ENCODE measurements at regions not wholly inside any gene's neighbourhood (a gene's known extent, or its start where the extent isn't known, plus 50 kb on each side); places are given as distances from the start of the nearest gene placed in this dataset.
A peak's percentile ranks its signal among the peaks of the same experiment; 100 is the strongest.
"Not testable (repeated sequence)": the region's sequence is repeated elsewhere in the genome, so short reads cannot be mapped to it uniquely, and the experiment has no call there.

DNA sequence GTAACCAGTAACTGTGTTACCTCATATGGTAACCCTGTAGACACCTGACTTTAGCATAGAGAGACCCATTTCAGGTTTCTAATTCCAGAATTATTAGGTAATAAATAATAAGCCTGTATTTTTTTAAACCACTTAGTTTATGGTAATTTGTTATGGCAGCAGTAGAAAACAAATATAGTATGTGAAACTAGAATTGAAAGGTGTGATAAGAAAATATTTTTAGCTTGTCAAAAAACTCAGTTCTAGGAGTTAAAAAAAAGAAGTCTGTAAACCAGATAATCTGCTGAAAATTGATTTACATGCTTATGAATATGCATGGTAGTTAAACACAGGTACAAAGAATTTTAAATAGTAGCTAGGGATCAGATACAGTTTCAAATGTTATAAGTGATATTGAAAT is 695.0 kb upstream of the GJE1 start:
- DNase-seq: no peak

DNA sequence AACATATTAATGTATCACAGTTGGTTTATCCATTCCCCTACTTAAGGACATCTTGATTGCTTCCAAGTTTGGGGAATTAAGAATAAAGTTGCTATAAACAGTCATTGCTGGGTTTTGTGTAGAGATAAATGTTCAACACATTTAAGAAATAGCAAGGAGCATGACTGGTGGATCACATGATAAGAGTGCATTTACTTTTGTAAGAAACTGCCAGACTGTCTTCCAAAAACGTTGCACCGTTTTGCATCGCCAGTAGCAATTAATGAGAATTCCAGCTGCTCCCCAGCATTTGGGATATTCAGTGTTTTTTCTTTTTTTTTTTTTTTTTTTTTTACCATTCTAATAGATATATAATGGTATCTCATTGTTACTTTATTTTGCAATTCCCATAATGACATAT is 695.7 kb upstream of the GJE1 start:
- no peak for DNase-seq

DNA sequence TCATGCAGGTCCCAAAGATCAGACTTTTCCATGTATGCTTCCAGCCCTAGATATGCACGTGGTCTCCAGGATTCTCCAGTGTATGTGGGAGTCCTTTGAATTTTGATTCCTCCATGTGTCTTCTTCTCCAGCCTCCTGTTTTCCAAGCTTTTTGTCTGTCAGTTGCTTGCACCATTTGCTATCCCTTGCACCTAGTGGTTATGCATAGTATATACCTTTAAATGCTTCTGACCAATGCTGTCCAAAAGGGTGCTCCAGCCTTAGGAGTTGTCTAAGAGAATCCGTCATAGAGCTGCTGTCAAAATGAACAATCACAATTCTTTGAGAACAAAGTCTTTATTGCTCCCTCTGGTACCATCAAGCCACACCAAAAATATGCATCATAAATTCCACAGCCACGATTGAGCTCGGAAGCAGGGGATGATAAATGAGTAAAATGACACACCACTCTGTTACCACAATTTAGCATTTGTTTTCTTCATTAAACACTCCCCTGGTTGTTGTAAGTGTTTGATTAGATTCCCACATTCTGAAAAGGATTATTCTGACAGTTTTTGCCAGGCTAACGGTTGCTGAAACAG is 706.2 kb upstream of the GJE1 start:
- DNase-seq: no peak

DNA sequence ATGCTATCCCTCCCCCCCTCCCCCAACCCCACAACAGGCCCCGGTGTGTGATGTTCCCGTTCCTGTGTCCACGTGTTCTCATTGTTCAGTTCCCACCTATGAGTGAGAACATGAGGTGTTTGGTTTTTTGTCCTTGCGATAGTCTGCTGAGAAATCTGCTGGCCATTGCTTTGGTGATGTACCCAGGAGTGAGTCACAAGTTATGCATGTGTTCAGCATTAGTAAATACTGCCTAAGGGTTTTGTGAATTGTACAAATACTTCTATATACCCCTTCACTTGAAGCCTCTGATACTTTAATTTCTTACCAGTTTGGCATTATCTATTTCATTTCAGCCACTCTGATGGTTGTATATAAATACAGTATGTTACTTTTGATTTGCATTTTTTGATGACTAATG is 711.3 kb upstream of the GJE1 start:
- DNase-seq: no peak

DNA sequence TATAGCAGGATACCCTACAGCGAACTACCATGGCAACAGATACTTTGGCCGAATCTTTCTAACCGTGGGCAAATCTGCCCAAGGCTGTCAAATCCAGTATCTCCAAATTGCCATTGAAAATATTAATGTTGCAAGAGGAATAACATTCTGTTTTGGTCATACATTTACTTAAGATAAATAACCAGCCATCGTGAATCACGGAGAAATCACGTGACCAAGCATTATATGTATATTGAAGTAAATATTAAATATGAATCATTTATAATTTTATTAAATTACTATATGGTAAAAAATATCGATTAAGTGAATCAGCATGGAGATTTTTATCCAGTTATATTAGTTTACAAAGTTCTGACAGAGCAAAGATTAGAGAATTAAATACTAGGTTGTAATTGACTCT is 714.6 kb upstream of the GJE1 start:
- DNase-seq: no peak

DNA sequence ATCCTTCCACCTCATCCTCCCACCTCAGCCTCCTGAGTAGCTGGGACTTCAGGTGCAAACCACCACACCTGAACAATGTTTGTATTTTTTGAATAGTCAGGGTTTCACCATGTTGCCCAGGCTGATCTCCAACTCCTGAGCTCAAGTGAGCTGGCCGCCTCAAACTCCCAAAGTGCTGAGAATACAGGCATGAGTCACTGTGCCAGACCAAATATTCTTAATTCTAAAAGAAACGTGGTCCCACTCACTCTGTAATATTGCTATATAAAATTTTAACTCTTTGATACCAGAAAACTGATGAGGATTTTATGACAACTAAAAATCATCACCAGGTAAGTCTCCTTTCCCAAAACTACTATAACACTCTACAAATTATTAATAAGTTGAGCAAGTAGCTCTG is 716.8 kb upstream of the GJE1 start:
- DNase-seq: no peak

DNA sequence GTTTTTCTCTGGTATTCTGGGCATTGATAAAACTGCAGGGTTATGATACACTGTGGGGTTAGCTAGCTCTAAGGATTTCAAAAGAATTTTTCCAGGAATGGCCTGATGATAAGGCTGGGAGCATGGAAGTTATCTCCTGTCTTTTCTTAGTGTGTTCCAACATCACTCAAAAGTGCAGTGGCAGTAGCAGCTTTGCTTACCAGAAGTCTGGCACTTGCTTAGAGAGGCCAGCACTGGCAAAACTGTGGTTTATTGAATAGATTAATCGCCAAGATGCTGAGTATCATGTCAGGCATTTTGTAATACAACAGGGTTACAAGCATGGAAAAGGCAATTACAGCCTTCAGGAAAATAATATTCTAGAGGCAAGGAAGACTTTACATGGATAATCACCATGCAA is 719.5 kb upstream of the GJE1 start:
- DNase-seq: no peak

DNA sequence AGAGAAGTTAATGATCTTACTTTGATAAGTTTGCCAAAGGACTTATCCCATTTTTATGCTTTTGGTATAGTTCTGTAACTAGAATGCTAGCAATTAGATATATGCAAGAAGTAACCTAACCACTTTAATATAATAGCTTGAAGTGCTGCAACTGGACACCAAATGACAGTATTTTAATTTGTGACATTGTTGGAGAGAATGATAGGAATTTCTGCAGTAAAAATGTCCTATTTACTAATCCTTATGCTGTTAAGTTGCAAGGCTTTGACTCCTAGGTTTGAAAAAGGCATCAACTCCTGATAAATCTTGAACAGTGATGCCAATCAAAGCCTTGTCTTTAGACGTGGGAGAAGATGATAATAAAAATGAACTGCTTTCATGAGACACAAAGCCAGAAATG is 726.0 kb upstream of the GJE1 start:
- DNase-seq: no peak

DNA sequence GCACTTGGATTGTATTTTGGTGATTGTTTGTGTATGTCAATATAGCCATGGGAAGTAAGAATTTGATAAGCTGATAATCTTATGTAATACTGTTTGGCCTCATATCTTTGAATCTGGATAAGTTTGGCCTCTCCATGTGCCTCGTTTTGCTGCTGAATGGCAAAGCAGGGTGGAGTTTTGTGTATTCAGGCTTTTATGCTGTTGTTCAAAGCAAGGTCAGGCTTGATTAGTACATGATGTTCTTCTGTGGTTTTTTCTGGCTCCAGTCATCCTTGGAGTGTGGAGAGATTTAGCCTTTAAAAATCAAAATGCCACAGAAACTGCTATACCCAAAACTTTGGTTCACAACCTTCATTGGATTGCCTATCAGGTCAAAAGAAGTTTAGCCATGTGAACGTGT is 728.9 kb upstream of the GJE1 start:
- DNase-seq: no peak

DNA sequence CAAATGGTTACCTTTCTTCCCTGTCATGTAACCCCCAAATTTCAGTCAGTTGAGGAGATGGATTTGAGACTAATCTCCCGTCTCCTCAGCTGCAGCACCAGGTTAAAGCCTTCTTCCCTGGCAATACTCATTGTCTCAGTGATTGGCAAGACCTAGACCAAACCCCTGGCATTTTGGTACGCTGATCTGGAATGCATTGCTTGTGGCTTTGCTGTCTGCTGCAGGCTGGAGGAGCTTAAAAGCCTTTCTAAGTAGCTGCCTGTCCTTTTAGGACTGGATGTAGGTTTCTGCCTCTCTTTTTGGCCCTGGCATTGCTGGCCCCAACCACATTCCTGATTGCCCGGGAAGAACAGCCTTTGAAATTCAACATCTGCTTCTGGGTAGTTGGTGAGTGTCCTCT is 729.6 kb upstream of the GJE1 start:
- DNase-seq: no peak

DNA sequence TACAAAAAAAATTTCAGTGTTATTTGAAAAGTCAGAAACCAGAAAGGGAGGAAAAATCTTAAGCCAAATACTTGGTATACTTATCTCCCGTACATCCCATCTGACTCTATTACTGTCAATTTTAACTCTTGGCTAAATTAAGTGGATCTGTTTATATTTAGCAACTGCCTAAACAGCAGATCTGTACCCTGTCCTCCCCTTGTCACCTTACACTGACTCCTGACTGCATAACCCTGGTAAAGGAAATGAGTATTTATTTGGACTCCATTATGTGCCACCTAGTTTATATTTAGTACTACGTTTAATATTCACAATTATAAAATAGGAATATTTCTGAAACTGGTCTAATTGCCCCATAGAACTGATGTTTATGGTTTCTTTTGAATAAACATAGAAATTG is 730.2 kb upstream of the GJE1 start:
- no peak for DNase-seq

DNA sequence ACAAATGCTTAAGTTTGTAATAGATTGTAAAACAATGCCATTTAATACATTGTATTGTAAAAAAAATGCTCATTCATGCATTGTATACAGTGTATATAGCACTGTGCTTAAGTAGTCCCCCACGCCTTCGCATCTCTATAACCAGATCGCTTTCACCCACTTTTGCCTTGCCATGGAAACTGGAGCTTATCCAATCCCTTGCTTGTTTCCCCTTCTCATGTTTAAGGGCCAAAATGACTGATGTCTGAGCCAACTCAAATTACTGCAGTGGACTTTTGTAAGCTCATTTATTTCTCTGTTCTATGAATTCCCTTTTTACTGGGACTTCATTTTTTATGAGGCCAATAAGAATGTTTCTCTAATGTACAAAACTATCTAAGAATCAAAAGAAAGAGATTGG is 730.9 kb upstream of the GJE1 start:
- peak; percentile 15 for DNase-seq

DNA sequence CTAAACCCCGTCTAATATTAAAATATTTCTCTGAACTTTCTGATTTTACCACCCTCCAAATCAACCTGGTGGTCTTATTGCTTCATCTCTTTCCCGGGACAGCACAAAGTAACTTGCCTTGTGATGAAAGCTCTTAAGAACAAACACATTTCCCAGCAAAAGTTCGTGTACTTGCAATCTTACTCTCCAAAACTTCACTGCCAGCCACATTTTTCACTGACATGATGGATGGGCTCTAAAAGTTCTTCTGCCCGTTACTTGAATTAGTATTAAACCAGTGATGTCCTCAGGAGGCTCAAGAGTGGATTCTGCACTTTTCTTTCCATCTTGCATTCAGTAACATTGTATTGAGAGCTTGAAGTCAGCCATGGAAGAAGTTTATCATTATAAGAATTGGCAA is 731.6 kb upstream of the GJE1 start:
- no peak for DNase-seq

DNA sequence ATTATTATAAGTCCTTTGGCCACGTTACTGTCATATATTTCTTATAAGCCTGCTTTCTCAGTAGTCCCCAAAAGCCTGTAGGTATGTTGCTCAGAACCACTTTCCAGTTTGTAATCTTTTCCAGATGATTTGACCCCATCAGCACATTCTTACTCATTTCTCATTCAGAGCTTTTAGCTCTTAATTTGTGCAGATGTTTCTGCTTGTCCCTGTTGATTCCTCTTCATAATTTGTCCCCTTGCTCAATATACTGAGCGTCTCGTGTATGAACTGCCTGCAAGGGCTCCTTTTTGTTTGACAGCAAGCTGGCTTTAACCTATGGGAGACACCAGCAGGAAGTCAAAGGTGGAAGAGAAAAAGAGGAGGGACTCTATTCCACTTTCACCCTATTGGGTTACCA is 733.8 kb upstream of the GJE1 start:
- DNase-seq: no peak

DNA sequence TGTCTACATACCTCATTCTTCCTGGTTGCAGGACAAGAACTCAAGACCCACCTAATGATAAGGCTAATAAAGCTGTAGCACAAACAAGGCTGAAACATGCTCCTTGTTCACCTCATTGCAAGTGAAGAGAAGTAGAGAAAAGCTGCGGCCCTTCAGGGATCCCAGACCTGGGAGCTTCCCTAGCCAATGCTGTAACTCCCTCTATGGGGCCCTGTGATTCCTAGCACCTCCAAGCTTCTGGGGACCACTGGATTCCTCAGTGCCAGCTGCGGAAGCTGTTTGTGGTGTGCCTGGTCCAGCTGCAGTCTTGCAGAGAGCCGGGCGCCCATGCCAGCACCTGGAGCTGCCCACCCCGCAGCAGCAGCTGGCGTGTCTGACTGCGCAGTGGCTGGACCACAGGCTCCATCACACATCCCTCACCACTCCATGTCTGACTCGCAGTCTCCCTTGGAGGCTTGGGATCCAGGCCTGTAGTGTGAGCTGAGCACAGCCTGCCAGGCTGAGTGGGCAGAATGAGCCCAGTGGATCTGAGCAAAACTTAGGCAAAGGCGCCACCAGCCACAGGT is 737.2 kb upstream of the GJE1 start:
- no peak for DNase-seq

DNA sequence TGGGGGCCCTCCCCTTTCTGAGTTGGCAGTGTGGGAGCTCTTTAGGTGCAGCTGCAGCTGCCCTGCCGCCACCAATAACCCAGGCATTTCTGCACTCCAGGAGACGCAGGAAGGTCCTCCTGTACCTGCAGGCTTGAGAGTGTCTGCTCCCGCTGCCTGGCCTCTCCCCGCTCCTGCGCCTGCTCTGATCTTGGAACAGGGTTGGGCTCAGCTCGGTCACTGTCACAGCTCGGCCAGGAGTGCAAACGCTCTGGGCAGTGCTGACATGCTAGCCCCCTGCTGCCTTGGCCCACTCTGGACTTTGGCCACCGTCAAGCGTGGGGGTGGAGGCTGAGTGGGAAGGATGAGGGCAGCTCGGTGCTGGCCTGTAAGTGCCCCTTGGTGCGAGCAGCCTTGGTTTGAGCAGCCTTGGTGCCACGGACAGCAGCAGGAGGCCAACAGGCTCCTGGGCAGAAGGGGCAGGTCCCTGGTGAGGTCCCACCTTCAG is 738.1 kb upstream of the GJE1 start:
- DNase-seq: no peak

DNA sequence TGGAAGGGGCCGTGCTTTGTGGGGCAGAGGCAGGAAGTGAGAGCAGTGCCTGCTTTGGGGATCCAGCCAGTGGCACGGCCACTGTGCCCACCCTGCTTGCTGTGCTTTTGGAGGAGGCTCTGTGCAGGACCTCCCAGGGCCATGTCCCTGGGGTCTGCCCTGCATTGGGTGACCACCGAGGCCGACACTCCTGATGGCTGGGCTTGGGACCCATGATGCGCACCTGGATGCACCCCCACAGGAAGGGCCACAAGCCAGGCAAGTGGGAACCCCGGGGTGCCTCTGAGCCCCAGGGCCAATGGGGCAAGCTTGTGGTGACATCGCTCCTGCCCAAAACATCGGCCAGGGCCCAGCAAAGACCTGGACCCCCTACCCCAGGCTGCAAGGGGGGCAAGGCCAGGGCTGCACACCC is 738.6 kb upstream of the GJE1 start:
- DNase-seq: no peak

DNA sequence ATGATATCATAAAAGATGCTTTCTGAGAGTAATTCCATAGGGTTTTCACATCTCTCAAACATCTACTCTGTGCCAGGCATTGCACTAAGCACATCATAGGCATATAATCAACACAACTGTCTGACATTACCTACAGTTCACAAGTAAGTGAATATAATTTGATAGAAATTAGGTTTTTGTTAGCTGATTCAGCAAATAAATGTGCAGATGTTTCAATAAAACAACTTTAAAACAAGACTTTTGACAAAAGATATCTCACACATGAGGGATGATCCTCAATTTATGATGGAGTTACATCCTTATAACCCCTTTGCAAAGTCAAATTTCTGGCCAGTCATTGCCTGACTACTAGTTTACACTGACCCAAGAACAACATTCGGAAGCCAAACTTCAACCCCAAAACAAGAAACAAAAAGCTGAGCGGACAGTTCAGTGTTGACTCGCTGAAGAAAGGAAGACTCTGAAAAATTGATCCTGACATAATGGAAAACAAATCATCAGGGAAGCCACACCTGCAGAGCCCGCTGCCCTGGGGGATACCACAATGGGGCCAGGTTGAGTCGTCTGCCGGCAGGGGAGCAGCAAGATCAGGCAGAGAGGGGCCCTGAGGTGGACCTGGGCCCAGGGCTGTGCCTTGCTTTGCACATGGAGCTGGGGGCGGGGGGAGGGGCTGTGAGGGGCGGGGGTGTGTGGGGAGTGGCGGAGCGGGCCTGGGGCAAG is 739.2 kb upstream of the GJE1 start:
- DNase-seq: no peak

DNA sequence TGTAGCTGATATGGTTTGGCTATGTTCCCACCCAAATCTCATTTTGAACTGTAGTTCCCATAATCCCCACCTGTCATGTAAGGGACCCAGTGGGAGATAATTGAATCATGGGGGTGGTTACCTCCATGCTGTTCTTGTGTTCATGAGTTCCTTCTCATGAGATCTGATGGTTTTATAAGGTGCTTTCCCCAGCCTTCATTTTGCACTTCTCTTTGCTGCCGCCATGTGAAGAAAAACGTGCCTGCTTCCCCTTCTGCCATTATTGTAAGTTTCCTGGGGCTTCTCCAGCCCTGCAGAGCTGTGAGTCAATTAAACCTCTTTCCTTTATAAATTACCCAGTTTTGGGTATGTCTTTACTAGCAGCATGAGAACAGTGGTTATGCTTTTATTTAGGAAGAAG is 741.6 kb upstream of the GJE1 start:
- DNase-seq: not testable (repeated sequence)

DNA sequence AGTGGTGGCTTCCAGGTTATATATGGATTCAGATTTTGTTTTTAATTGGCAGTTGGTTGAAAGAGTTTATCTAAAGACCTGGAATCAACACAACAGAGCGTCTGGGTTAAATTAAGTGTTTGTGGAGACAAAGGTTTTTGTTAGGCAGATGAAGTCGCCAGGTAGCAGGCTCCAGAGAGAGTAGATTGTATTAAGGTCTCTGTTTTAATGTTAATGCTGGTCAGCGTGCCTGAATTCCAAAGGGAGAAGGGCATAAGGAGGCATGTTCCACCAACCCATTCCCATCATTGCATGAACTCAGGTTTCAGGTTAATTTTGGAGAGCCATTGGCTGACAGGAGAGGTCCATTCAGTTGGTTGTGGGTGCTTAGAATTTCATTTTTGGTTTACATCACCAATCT is 744.1 kb upstream of the GJE1 start:
- DNase-seq: no peak

DNA sequence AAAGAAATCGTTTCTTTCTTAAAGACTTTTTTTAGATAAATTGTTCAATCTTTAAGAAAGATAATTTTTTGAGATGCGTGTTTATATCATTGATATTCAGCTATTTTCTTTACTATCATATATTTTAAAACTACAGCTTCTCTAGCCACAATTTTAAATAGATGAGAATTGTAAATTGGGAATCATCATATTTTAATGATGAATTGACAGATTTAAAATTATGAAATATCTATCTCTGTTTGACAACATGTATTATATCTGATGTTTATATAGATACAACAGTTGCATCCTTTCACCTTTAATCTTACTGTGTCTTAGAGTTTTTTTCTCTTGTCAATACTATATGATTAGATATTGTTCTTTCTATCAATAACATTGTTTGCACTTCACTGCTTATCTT is 762.3 kb upstream of the GJE1 start:
- no peak for DNase-seq

DNA sequence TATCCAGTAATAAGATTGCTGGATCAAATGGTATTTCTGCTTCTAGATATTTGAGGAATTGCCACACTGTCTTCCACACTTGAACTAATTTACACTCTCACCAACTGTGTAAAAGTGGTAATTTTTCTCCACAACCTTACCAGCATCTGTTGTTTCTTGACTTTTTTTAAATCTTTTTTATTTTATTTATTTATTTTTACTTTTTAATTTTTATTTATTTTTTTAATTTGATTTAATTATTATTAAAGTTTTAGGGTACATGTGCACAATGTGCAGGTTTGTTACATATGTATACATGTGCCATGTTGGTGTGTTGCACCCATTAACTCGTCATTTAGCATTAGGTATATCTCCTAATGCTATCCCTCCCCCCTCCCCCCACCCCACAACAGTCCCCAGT is 765.9 kb upstream of the GJE1 start:
- not testable (repeated sequence) for DNase-seq

DNA sequence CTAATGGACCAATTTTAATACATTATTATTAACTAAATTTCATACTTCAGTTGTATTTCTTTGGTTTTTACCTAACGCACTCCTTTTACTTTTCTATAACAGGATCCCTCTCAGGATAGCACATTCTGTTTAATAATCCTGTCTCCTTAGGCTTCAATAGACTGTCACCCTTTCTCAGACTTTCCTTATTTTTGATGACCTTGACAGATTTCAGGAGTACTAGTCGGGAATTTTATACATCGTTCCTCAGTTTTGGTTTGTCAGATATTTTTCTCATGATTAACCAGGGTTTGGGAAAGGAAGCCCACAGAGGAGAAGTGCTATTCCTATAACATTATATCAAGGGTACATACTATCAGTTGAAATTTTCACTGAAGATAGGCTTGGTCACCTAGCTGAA is 768.0 kb upstream of the GJE1 start:
- DNase-seq: no peak

DNA sequence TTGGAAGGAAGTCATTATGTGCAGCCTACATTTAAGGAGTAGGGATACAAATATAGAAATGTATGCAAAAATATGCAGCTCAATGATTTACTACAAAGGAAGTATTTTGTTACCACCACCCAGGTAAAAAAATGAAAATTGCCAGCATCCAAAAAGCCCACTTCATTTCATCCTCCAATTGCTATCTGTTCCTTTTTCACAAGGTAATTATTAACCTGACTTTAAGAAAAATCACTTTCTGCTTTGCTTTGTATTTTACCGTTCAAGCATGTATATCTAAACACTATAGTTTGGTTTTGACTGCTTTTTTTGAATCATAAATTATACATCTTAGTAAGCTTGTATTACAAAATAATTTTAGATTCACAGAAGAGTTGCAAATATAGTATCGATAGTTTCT is 768.5 kb upstream of the GJE1 start:
- no peak for DNase-seq

DNA sequence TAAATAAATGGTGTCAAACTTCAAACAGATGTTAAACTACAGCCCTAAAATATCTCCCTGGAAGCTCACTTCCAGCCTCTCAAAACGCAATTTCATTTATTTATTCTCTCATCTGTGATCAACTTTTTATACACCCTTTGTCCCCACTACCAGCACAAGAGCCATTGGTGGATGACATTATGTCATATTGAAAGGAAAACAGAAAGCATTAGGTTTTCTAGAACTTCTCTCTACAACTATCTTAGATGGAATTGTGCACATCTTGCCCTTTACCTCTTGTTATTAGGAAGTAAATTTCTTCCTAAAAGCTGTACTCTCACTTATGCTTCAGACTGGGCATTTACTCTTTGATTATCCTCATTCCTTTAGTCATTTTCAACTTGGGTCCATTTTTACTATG is 771.2 kb upstream of the GJE1 start:
- no peak for DNase-seq
